Activated CD4-positive, alpha-beta T cell treated with anti-CD3 and anti-CD28 coated beads for 36 hours (primary cell): ENCODE measurements at regions not wholly inside any gene's neighbourhood (a gene's known extent, or its start where the extent isn't known, plus 50 kb on each side); places are given as distances from the start of the nearest gene placed in this dataset.

ENCODE experiments used
- ATAC-seq: fragments of 200-7000 bp; cut with Tn5 transposase; one replicate; pipeline ENCODE4 v1.10.0; 2021; ENCODE audit warnings: mild to moderate bottlenecking, moderate library complexity
- CTCF ChIA-PET: fragments of 350-600 bp; sonication (Branson Sonifier 250); formaldehyde crosslinking; loops from one replicate; lab custom pipeline; 2021; ENCODE audit warnings: antibody characterized with exemption; lab: Charles Lee
- POLR2A ChIA-PET: fragments of 350-600 bp; sonication (Branson Sonifier 250); formaldehyde crosslinking; loops from one replicate; lab custom pipeline; 2021; ENCODE audit warnings: antibody characterized with exemption, inconsistent platforms; lab: Charles Lee
- DNase-seq: peaks from one replicate; pipeline ENCODE4 v3.0.0-alpha.2; 2020
- H3K27ac Mint-ChIP-seq: one replicate; pipeline ENCODE4 v1.8.0; 2021; ENCODE audit warnings: mixed read lengths
- H3K27me3 Mint-ChIP-seq: one replicate; pipeline ENCODE4 v1.8.0; 2021; ENCODE audit warnings: mixed read lengths
- H3K36me3 Mint-ChIP-seq: one replicate; pipeline ENCODE4 v1.8.0; 2021; ENCODE audit warnings: low read depth, mixed read lengths
- H3K4me1 Mint-ChIP-seq: one replicate; pipeline ENCODE4 v1.8.0; 2021; ENCODE audit warnings: mixed read lengths
- H3K4me3 Mint-ChIP-seq: one replicate; pipeline ENCODE4 v1.8.0; 2021; ENCODE audit warnings: mild to moderate bottlenecking, moderate library complexity, mixed read lengths
- H3K9me3 Mint-ChIP-seq: one replicate; pipeline ENCODE4 v1.8.0; 2021; ENCODE audit warnings: low read depth, mixed read lengths
- intact Hi-C, 2 experiments: fragments of 100-400 bp; cut with DNase I in 1 of 2; cut with micrococcal nuclease in 1 of 2; formaldehyde crosslinking; loops; one replicate each; pipeline versions ENCODE4 v1.14.2 to v1.15.1; 2022 to 2024; cut with DNase I, micrococcal nuclease

DNA sequence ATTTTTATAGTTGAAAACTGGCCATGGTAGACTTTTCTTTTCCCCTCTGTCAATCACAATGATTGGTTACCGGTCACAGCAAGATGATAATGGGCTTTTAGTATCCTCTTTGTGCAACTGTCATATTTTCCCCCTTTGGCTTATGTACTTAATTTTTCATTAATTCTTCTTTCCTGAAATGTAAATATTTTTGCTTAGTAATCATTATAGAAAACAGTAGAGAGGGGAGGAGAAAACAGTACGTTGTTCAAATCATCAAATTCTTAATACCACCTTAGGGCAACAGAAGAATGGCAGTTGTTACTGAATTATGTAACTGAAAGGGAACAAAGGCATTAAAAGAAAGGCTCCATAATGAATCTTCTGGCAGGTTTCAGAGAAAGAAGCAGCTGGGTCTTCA is 699.0 kb downstream of the METTL4 start:
- intact Hi-C loops = no loop called here
- Mint-ChIP-seq H3K4me1 (no peaks in the 10 kb centered on the region), H3K27ac (no peak overlapping the region), H3K9me3 (no peaks in the 10 kb centered on the region), H3K4me3 (no peak overlapping the region), H3K36me3 (no peaks in the 10 kb centered on the region), H3K27me3 (no peaks in the 10 kb centered on the region)
- POLR2A ChIA-PET = no interaction called here
- ATAC-seq (no peak), DNase-seq (no peak)
- CTCF ChIA-PET = no interaction called here

DNA sequence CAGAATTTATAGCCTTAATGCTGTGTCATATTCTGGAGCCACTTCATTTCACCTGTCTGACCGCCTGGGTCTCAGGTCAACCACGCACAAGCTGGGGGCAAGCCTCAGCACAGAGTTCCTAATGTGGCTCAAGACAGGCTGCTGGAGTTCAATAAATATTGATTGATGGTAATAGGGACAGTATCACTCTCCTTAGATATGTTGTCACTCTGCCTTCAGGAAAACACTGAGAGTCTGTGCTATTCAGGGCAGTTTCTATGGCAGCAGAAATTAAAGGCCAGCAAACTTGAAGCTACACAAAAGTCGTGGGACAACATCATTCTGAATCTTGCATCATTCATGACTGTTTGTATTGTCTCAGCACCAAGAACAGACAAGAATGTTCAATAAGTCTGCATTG is 696.1 kb downstream of the METTL4 start:
- ChIA-PET POLR2A (no interaction called here), CTCF (no interaction called here)
- intact Hi-C loops = no loop called here
- H3K27me3 Mint-ChIP-seq = no peaks in the 10 kb centered on the region
- no peak for DNase-seq
- H3K9me3 Mint-ChIP-seq = no peaks in the 10 kb centered on the region
- no peak for ATAC-seq
- H3K36me3 Mint-ChIP-seq = no peaks in the 10 kb centered on the region
- no peak overlapping the region for H3K27ac Mint-ChIP-seq
- no peaks in the 10 kb centered on the region for H3K4me1 Mint-ChIP-seq
- H3K4me3 Mint-ChIP-seq = no peak overlapping the region

- DNase-seq (no peak), ATAC-seq (no peak)
- POLR2A ChIA-PET = no interaction called here
- H3K27me3 Mint-ChIP-seq = no peaks in the 10 kb centered on the region
- H3K4me1 Mint-ChIP-seq = no peaks in the 10 kb centered on the region
- CTCF ChIA-PET = no interaction called here
- H3K9me3 Mint-ChIP-seq = no peaks in the 10 kb centered on the region
- H3K27ac Mint-ChIP-seq = no peak overlapping the region
- H3K4me3 Mint-ChIP-seq = no peak overlapping the region
- H3K36me3 Mint-ChIP-seq = no peaks in the 10 kb centered on the region
- intact Hi-C loops = no loop called here
Measured at GRCh38 chr18:1884623-1885022, 686.7 kb downstream of the METTL4 start.

DNA sequence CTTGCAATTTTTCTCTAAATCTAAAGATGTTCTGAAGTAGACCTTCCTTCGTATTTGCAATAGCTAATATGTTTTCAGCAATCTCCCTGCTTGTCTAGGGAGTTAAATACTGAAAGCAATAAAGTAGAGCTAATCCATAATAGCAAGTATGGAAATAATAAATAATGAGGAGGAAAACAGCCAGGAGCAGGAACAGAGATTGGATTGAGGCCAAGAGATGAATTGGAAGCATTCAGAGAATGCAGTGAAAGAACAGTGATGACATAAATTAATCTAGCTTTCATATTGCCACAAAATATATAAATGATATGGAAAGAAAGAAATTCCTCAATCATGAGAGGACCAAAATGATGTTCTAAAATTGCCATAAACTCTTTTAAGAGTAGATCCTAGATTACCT is 679.7 kb downstream of the METTL4 start:
- Mint-ChIP-seq H3K27ac (no peak overlapping the region), H3K36me3 (no peaks in the 10 kb centered on the region), H3K9me3 (no peaks in the 10 kb centered on the region), H3K27me3 (no peaks in the 10 kb centered on the region), H3K4me3 (no peak overlapping the region), H3K4me1 (no peaks in the 10 kb centered on the region)
- intact Hi-C loops = no loop called here
- no peak for DNase-seq
- ChIA-PET CTCF (interaction anchor here (1.1 kb wide), 1 partner anchor 58 kb away, joined by 3 read pairs; no protein-coding TSS in a partner anchor), POLR2A (no interaction called here)
- ATAC-seq = no peak

DNA sequence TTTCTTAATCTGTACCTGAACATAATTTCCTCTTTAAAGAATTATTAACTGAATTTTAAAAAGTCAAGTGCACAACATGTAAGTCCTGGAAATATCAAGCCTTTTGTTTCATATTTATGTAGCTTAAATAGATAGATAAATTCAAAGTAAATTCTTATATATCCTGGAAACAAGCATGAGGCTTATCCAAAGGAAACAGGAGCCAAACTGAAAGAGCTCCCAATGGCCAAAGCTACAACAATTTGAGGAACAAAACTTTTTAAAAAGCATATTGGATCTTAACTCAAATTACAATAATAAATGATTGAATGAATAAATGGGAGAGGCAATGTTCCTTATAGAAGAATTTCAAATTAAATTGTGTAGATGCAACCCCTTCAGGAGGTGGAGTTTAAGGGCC is 679.1 kb downstream of the METTL4 start:
- Mint-ChIP-seq H3K9me3 (no peaks in the 10 kb centered on the region), H3K4me1 (no peaks in the 10 kb centered on the region), H3K27ac (no peak overlapping the region), H3K27me3 (no peaks in the 10 kb centered on the region), H3K4me3 (no peak overlapping the region), H3K36me3 (no peaks in the 10 kb centered on the region)
- ATAC-seq = no peak
- POLR2A ChIA-PET = no interaction called here
- no peak for DNase-seq
- CTCF ChIA-PET = no interaction called here
- intact Hi-C loops = no loop called here

GRCh38 chr18:1895456-1896185 is 675.7 kb downstream of the METTL4 start:
- CTCF ChIA-PET = interaction anchor here (0.6 kb wide), 1 partner anchor 57 kb away, joined by 3 read pairs; no protein-coding TSS in a partner anchor
- Mint-ChIP-seq H3K9me3 (no peaks in the 10 kb centered on the region), H3K4me3 (no peak overlapping the region), H3K27ac (no peak overlapping the region), H3K27me3 (no peaks in the 10 kb centered on the region), H3K36me3 (no peaks in the 10 kb centered on the region), H3K4me1 (no peaks in the 10 kb centered on the region)
- no peak for ATAC-seq
- DNase-seq = no peak
- intact Hi-C loops = no loop called here
- POLR2A ChIA-PET = no interaction called here

DNA sequence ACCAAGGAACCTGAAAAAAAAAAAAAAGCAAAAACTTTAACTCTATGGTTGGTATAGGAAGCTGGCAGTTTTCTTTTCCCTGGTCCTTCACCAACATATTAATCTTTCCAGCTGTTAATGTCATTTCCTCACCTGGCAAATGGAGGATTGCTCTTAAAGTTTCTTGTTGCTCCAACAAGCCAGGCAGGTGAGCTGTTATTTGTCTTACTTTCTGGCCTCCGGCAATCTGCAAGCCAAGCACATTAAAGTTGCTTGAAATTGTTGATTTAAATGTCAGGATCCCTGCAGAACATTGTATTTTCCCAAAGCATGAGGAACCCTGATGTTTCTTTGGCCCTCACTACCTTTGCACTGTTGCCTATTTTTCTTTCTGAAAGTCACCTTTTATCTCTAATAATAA is 664.9 kb downstream of the METTL4 start:
- CTCF ChIA-PET = no interaction called here
- H3K4me3 Mint-ChIP-seq = no peak overlapping the region
- H3K27ac Mint-ChIP-seq = no peak overlapping the region

GRCh38 chr18:1907470-1908206 is 663.7 kb downstream of the METTL4 start:
- intact Hi-C loops = no loop called here
- Mint-ChIP-seq H3K4me3 (no peak overlapping the region), H3K27ac (no peak overlapping the region), H3K27me3 (no peaks in the 10 kb centered on the region), H3K9me3 (peaks cover 6% of the 10 kb centered on the region), H3K36me3 (no peaks in the 10 kb centered on the region), H3K4me1 (no peaks in the 10 kb centered on the region)
- no peak for ATAC-seq
- CTCF ChIA-PET = no interaction called here
- POLR2A ChIA-PET = no interaction called here
- no peak for DNase-seq

More for the DNA sequence above, 664.9 kb downstream of the METTL4 start:
- POLR2A ChIA-PET = no interaction called here
- Mint-ChIP-seq H3K27me3 (no peaks in the 10 kb centered on the region), H3K36me3 (no peaks in the 10 kb centered on the region), H3K4me1 (no peaks in the 10 kb centered on the region), H3K9me3 (peaks cover 6% of the 10 kb centered on the region)
- intact Hi-C loops = no loop called here
- no peak for DNase-seq
- ATAC-seq = no peak

DNA sequence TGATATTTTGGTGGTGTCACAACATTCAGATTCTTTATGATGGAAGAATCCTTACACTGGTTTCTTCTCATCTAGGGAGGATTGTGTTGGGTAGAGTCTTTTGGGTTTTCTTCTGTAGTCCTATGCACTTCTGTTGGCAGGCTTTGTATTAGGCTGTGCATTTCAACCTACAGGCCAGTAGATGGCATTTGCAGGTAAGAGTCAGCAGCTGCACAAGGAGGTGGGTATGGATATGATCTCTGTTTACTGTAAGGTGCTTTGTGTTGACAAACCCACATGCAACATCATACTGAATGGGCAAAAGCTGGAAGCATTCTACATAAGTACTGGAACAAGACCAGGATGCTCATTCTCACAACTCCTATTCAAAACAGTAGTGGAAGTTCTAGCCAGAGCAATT is 656.8 kb downstream of the METTL4 start:
- Mint-ChIP-seq H3K27ac (no peak overlapping the region), H3K36me3 (peaks cover 2% of the 10 kb centered on the region), H3K9me3 (peaks cover 19% of the 10 kb centered on the region), H3K4me1 (no peaks in the 10 kb centered on the region), H3K4me3 (no peak overlapping the region), H3K27me3 (no peaks in the 10 kb centered on the region)
- ATAC-seq (no peak), DNase-seq (no peak)
- ChIA-PET POLR2A (no interaction called here), CTCF (no interaction called here)
- intact Hi-C loops = no loop called here

GRCh38 chr18:1916869-1917523 is 654.3 kb downstream of the METTL4 start:
- no peaks in the 10 kb centered on the region for H3K27me3 Mint-ChIP-seq
- ATAC-seq (no peak), DNase-seq (no peak)
- ChIA-PET POLR2A (no interaction called here), CTCF (no interaction called here)
- intact Hi-C loops = no loop called here
- H3K9me3 Mint-ChIP-seq = peaks cover 13% of the 10 kb centered on the region
- no peak overlapping the region for H3K27ac Mint-ChIP-seq
- no peaks in the 10 kb centered on the region for H3K4me1 Mint-ChIP-seq
- H3K36me3 Mint-ChIP-seq = peaks cover 2% of the 10 kb centered on the region
- H3K4me3 Mint-ChIP-seq = no peak overlapping the region

- CTCF ChIA-PET = no interaction called here
- no peak for ATAC-seq
Measured at GRCh38 chr18:1917569-1917968, 653.7 kb downstream of the METTL4 start.

GRCh38 chr18:1922066-1922465 is 649.2 kb downstream of the METTL4 start:
- Mint-ChIP-seq H3K4me3 (no peak overlapping the region), H3K9me3 (no peaks in the 10 kb centered on the region), H3K27me3 (peaks cover 2% of the 10 kb centered on the region), H3K27ac (no peak overlapping the region), H3K36me3 (no peaks in the 10 kb centered on the region), H3K4me1 (no peaks in the 10 kb centered on the region)
- CTCF ChIA-PET = no interaction called here
- DNase-seq = no peak
- intact Hi-C loops = no loop called here
- no peak for ATAC-seq
- POLR2A ChIA-PET = no interaction called here

More at GRCh38 chr18:1917569-1917968, 653.7 kb downstream of the METTL4 start:
- Mint-ChIP-seq H3K27me3 (no peaks in the 10 kb centered on the region), H3K9me3 (peaks cover 13% of the 10 kb centered on the region), H3K4me3 (no peak overlapping the region), H3K27ac (no peak overlapping the region), H3K36me3 (peaks cover 2% of the 10 kb centered on the region), H3K4me1 (no peaks in the 10 kb centered on the region)
- POLR2A ChIA-PET = no interaction called here
- DNase-seq = no peak
- intact Hi-C loops = no loop called here
